ENCODE measurements at regions not wholly inside any gene's neighbourhood (a gene's known extent, or its start where the extent isn't known, plus 50 kb on each side); places are given as distances from the start of the nearest gene placed in this dataset.

DNA sequence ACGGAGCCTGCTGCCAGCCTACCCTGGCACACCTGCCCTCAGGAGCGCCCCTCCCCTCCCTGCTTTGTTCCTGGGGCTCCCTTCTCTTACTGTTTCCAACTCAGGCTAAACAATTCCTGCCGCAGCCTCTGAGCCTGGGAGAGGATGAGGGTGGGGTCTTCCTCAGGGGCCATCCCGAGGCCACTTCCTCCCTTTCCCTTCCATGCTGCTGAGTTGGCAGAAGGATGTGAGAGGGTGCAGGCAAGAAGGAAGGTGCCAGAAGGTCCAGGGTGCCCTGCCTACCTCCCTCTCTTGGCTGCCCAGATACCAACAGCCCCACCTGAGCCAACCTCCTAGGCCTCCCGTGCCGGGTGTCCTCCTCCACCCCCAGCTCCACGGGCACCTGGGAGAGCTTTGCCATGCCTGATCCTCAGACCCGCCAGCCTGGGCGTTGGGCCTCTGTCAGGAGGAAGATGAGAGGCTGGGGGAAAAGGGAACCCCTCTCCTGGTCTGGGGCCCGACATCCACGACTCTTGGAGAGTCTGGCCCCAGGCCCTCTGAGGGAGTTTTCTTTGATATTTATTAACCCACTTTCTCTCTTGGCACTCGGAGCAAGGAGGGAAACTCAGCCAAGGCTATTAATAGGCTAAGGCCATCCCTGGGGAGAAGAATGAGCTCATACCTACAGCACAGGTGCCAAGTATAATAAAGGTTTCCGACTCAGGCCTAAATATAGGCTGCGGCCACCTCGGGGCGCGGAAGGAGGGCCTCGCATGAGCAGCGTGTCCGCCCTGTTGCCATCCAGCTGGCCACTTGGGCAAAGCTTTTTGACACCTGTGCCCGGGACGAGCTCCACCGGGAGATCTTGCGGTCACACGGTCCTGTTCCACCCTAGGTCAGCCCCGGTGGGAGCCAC lies 232.0 kb downstream of the ENGASE start:
- no peak for DNase-seq

DNA sequence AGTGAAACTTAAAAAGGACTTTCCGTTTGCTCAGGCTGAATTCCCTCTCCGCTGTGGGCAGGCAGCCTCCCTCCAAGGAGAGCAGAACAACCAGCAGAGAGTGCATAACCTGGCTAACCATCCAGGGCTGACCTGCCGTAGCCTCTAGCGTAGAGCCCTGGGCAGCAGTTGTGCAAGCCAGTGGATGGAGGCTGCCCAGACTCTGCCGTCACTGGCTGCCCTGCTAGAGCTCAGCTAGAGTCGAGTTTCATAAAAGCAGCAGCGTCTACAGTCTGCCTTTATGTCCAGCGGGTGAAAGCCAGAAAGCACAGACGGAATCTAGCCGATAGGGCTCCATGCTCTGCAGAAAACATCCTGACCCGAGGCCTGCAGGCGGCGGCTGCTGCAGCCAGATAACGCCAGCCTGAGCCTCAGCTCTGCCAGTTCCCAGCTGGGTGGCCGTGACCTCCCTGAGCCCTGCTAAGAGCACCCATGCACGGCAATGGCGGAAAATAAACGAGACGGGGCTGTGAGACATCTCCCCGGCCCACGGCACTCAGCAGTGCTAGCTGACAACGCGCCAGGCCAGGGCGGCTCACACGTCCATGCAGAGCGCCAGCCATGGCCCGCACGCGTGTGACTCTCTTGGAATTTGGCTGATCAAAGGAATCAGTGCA lies 231.3 kb downstream of the ENGASE start:
- no peak for DNase-seq

DNA sequence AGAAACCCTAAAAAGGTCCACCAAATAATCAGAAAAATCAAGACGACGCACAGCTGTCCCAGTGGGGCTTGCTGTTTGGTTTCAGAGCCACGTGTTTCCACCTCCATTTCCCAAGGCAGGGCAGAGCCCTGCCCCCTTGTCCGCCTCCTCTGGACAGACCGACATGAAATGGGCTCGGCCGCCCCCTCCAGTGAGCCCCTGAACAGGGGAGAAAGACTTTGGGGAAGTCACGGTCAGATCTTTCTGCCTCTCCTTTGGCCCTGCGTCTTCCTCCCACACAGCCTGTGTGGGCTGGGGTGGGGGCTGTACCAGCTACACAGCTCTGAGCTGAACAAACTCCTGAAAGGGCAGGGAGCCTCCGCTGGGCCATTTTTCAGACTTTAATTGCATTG lies 230.7 kb downstream of the ENGASE start:
- no peak for DNase-seq

DNA sequence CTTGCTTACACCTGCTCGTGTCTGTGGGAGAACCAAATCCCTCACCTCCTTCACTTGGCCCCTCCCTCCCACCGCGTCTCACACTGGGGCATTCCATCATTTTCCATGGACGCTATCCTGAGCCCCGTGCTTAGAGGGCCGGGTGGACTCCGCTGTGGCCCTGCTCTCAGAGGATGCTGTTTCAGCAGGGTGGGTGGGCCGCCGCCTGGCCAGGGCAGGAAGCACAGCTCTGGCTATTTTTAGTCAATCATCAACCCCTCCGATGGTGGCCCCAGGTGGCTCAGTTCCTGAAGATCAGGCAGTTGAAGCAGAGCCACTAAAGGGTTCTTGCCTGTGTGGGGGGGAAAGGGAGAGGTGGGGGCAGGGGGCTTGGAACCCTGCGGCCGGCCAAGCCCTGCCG lies 230.3 kb downstream of the ENGASE start:
- no peak for DNase-seq

DNA sequence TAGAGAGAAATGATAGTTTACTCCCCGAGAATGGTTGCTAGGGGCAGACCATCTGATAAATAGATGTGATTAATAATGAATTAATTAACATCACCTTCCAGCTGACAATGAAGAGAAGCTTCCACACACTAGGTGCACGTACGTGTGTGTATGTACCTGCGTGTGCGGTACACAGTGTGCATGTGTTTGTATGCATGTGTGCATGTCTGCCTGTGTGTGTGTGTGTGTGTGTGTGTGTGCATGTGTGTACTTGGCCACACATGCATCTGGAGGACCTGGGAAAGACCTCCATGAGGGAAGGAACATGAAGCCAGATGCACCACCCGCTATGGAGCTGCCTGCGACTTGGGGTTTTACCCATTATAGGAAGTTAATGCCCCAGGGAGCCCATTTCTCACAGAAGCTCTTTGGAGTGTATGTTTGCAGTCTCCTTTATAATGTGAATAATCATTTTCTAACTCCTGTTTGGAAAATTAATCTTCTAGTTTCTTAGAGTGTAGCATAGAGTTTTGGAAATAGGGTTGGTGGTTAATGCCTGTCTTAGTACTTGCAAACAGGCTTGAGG lies 229.1 kb downstream of the ENGASE start:
- no peak for DNase-seq

DNA sequence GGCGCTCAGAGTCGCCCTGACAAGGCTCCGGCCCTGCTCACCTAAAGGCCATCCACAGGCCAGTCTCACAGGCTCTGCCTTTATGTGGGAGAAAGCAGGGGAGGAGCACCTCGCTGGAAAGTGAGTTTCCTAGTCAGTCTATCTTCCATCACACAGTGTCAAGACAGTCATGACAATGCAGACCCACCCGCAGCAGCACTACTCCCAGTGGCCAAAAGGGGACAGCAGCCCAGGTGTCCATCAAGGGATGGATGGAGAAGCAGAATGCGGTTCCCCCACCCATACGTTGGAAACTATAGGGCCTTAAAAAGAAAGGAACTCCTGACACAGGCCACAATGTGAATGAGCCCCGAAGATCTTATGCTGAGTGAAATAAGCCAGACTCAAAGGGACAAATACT lies 226.8 kb downstream of the ENGASE start:
- no peak for DNase-seq

DNA sequence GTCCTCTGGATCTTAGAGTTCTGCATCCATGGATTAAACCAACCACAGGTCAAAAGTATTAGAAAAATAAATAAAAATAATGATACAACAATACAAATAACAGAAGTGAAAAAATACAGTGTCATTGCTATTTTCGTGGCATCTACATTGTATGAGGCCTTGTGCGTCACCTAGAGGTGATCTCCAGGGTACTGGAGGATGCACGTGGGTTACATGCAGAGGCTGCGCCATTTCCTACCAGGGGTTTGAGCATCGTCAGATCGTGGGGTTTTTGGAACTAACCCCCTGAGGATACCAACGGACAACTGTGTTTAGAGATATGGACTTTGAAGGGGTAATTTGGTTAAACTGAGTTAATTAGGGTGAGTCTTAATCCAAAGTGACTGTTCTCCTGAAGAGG lies 224.7 kb downstream of the ENGASE start:
- no peak for DNase-seq

DNA sequence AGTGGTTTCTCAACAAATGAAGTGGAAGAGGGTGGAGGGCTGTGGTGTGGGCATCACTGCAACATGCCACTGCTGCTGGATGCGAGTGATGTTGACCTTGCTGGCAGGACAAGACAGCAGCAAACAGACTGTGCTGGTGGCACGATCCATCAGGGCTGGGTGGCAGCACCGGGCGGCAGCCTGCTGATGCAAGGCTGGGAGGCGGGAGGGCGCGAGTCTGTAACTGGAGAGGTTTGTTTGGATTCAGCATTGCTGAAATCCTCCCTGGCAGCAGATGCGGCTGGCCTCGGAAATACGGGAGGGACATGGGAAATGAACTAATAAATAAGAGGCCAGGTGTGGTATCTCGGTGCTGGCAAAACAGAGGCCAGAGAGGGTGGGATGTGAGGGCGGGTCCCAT lies 224.2 kb downstream of the ENGASE start:
- DNase-seq = no peak

DNA sequence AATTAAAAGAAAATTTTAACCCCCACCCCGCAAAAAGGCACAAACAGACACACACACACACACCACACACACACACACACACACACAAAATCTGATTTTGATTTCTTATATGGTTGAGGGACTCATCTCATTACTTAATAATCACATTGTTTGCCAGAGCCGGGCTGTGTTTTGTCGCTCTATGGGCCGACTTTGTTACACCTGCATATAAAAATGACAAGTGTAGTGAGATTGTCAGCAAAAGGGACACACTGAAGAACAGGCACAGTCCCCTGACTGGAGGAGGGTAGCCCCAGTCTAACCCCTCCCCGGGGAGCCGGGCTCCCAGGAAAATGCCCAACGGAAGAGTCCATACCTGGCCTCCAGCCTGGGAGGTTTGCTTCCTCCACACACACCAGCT lies 221.6 kb downstream of the ENGASE start:
- no peak for DNase-seq

DNA sequence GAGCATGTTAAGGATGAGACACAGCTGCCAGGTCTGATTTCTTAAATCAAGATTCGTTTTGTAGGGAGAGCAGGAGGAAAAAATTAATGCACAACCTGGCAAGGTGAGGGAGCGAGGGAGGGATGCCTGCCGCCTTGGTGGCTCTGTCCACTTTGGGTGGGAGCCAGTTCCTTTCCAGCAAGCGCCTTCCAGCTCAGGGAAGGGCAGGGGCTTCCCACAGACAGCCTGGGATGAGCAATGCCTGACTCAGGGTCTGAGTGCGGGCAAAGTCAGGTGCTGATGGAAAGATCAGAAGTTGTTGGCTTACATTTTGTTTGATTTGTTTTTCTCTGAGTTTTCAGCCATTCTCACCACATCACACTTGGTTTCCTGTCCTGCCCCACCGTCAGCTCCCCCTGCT lies 220.7 kb downstream of the ENGASE start:
- no peak for DNase-seq

DNA sequence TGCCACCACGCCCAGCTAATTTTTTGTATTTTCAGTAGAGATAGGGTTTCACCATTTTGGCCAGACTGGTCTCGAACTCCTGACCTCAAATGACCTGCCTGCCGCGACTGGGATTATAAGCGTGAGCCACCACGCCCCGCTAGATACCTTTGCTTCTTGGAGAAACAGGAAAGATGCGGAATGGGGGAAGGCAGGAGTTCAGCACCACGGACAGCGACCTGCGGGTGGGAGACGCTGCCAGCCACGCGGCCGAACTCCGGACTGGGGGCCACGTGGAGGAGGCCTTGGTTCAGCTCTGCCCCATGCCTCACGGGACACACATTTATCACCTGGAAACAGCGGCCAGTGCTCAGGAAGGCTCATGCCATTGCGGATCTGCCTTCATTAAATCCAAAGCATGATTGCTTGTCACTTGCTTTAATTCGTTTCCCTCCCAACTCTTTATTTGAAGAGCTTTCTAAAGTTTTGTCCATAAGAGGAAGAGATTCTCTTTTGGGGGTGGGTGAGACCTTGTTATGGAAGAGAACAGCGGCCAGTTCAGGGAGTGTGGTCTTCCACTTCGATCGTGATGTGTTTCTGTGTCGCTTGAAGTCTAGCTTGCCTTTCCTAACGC lies 219.9 kb downstream of the ENGASE start:
- no peak for DNase-seq

DNA sequence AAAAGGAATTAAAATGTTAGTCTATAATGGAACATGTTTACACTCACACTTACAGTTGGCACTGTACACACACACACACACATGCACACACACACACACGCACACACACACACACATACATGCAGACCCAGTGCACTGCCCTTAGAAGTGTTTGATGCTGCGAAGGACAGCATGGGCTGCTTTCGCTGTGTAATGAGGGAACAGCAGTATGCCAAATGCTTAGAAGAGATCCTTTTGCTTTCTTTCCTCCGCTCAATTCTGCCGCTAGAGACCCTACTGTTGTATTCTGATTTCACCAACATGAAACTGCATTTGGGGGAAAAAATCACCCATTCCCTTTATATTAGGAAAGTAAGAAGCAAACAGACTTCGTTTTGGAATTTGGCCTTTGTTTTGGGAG lies 217.9 kb downstream of the ENGASE start:
- DNase-seq = no peak

DNA sequence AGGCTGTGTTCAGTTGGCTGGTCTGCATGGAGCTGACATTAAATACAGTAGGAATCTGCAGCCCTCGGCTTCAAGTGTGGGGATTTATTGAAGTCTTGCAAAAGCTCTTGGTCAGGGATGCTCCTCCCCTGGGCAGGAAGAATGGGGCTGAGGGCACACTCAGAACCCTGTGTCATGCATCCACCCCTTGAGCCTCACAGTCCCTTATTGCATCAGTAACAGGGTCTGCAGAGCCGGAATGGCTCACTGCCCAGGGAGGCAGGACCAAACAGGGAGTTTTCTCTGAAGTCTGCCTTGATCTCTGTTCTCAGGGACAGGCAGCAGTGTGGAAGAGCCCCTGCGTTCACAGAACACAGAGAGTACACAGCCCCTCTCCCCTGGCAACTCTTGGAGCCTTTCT lies 216.8 kb downstream of the ENGASE start:
- DNase-seq = no peak

DNA sequence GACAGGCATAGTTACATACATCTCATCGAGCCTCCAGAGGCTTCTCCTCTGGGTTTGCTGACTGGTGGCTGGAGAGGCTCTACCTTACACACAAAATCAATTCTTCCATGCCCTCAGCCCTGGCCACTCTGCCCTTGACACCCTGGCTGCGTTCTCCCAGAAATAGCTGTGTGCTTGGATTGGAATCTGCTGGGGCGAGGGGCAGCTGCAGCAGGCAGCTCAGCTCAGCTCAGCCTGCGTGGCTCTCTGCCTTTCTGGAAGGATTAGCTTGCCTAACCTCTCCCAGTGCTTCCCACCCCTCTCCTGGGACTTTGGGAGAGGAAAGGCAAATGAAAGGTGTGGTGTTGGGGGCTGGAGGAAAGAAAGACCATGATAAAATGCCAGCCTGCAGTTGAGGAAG lies 216.1 kb downstream of the ENGASE start:
- DNase-seq = no peak

DNA sequence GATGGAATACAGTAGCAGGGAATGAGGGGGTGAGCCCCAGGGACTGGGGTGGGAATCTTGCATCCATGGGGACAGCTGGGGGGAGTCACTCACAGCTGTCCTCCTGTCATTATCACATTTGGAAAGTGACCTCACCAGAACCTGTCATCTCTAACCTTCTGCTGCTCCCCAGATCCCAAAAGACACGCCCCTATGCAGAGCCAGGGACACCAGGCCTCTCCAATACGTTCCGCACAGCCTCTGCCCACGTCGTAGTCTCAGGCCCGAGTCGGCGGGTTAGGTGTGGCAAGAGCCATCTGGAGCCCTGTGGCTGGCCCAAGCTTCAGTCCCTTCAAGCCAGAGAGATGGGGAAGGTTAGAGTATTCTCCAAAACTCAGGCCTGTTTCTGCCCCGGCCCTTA lies 214.3 kb downstream of the ENGASE start:
- DNase-seq = no peak

DNA sequence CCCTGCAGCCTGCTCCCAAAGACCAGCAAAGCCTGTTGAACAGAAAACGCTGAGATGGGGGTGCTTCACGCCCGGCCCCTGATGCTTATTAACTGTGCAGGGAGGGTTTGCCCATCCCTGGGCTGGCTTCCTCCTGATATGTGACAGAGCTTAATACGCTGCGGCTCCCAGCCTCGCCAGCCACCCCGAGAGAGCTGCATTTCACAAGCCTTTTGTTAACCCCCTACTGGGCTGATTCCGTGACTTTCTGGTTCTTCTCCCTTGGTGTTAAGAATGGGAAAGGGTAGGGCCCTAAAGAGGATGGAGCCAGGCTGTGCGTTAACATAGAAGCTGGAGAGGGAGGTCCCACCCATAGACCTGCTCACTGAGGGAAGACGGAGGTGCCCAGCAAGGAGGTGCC lies 211.8 kb downstream of the ENGASE start:
- DNase-seq = no peak

DNA sequence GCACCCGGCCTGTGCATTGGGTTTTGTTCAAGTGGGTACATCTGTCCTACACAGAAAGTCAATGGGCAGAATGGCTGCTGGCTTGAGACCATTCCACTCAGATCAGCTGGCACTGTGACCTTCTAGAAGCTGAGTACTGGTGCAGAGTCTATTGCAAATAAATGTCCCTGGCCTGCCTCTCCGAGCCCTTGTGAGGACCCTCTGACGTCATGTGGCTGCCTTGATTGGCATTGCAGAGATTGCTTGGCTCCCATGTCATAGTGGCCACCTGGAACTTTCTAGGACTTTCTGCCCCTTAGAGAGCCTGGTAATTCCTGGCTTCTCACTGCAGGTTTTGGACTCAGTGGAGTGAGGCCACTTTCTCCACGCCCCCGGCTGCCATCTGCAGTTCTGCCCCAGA lies 211.3 kb downstream of the ENGASE start:
- DNase-seq = no peak

DNA sequence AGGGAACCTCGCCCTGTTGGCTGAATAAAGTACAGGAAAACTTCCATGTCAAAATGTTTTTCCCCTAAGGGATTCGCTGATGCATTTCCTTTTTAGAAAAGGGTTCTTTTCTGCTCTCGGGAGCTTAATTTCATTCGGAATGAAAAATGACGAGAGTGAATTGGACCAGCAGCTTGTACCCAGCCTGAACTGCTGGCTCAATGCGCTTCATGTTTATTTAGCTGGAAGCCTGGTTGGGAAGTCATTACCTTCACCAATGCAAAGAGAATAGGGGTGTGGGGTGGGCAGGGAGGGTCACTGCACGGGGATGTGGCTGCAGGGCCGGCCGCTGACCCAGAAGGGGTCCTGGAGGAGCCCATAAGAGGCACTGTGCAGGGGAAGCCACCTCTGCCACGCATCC lies 207.7 kb downstream of the ENGASE start:
- DNase-seq = no peak

DNA sequence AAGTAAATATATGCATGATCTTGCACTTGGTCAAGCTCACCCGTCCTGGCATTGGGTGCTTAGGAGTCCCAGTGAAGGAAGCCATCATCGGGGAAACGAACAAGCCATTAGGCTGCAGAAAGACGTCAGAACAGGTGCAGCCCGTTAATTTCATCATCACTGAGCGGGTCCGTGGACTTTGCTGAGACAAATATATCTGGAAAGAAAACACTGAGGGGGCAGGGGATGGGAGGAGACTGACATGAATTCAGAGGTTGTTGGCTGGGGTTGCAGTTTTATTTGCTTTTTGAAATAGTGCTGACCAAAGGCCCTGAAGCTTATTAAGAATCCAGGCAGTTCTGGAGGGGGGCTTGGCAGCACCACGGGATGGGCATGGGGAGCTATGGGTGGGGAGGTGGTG lies 207.2 kb downstream of the ENGASE start:
- DNase-seq = no peak

DNA sequence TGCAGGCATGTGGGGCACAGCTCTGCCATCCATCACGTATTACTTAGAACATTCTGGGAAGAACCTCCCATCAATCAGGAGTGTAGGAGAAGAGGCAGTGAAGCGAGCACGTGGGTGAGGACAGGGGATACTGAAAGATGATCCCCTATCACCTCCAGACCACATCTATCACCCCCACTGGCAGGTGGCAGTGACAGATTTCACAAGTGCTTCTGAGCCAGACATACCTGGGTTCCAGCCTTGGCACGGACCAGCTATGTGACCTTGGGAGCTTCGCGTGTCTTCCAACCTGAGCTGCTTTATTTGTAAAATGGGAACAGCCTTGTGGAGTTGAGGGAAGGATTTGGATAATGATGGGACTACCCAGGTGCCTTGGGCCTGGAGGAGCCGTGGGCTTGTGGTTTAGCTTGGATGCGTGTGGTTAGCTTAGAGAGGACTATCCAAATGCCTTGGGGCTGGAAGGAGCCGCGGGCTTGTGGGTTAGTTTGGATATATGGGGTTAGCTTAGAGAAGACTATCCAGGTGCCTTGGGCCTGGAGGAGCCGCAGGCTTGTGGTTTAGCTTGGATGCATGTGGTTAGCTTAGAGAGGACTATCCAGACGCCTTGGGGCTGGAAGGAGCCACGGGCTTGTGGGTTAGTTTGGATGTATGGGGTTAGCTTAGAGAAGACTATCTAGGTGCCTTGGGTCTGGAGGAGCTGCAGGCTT lies 206.4 kb downstream of the ENGASE start:
- DNase-seq = no peak

DNA sequence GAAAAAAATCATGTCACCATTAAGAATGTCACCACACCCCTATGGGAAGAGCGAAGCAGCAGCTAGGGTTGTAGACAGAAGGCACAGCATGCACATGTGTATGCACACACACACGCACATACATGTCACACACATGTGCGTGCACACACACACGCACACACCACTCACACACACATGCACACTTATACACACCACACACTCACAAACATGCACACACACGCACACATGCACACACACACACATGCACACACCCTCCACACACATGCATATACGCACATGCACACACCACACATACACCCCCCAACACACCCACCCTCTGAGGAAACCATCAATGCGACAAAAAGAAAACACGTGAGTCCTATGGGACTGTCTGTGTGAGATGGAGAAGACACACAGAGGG lies 205.4 kb downstream of the ENGASE start:
- no peak for DNase-seq

DNA sequence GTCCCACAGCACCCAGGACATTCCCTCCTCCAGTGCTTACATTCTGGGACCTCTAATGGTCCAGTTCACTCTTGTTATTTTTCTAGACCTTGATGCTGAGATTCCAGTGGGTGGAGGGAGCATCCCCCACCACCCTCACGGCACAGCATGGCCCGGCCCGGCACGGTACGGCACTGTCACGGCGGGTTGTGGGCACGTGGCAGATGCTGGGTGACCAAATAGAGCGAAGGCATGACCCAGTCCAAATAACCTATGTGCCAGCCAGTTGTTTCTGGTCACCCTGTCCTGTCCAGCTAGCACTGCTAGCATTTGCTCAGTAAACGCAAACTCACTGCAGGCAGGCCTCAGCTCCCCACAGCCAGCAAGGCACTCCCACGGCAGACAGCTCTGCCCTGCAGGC lies 204.7 kb downstream of the ENGASE start:
- DNase-seq = no peak

DNA sequence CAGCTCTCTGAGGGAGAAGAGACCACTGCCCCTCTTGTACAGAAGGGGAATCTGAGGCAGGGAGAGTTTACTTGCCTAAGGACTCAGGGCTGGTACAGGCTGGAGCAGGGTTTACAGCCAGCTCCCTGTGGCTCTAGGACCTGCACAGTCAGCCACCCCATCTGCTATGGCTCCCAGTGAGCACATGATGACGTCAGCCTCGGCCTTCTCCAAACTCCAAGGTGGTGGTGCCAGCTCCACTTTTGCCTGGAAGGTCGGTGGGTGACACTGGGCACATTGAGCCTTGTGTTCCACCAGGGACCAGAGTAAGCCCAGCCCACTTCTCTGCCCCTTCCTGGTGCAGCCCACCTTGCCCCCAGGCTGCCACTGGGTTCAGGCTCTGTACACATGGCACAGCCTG lies 202.2 kb downstream of the ENGASE start:
- DNase-seq = no peak
